T follicular helper cell (primary cell): ENCODE measurements at regions not wholly inside any gene's neighbourhood (a gene's known extent, or its start where the extent isn't known, plus 50 kb on each side); places are given as distances from the start of the nearest gene placed in this dataset.

Experiments used
- DNase-seq: peaks from one replicate; pipeline ENCODE4 v3.0.0-alpha.2; 2020; ENCODE audit warnings: low read depth

GRCh38 chr5:133769842-133770241, 157.5 kb upstream of the FSTL4 start:
- DNase-seq = no peak

- DNase-seq = no peak
Measured at GRCh38 chr5:133763744-133764143, 151.4 kb upstream of the FSTL4 start.

GRCh38 chr5:133761632-133762031, 149.3 kb upstream of the FSTL4 start:
- no peak for DNase-seq

GRCh38 chr5:133760532-133760931, 148.2 kb upstream of the FSTL4 start:
- DNase-seq = no peak

- no peak for DNase-seq
Measured at GRCh38 chr5:133758641-133759040, 146.3 kb upstream of the FSTL4 start.

GRCh38 chr5:133757396-133757945, 145.1 kb upstream of the FSTL4 start:
- DNase-seq = no peak

GRCh38 chr5:133756756-133757155, 144.4 kb upstream of the FSTL4 start:
- DNase-seq = no peak

- DNase-seq = no peak
Measured at GRCh38 chr5:133756036-133756435, 143.7 kb upstream of the FSTL4 start.

GRCh38 chr5:133754575-133755169, 142.3 kb upstream of the FSTL4 start:
- no peak for DNase-seq

- no peak for DNase-seq
Measured at GRCh38 chr5:133753856-133754255, 141.5 kb upstream of the FSTL4 start.

GRCh38 chr5:133751846-133752245, 139.5 kb upstream of the FSTL4 start:
- no peak for DNase-seq

- no peak for DNase-seq
Measured at GRCh38 chr5:133751421-133751820, 139.1 kb upstream of the FSTL4 start.

- DNase-seq = no peak
Measured at GRCh38 chr5:133750856-133751255, 138.5 kb upstream of the FSTL4 start.

- no peak for DNase-seq
Measured at GRCh38 chr5:133750356-133750755, 138.0 kb upstream of the FSTL4 start.

- no peak for DNase-seq
Measured at GRCh38 chr5:133749331-133749985, 137.1 kb upstream of the FSTL4 start.

GRCh38 chr5:133746834-133747233, 134.5 kb upstream of the FSTL4 start:
- DNase-seq = no peak

GRCh38 chr5:133744960-133745308, 132.6 kb upstream of the FSTL4 start:
- no peak for DNase-seq

- DNase-seq = no peak
Measured at GRCh38 chr5:133744051-133744959, 132.0 kb upstream of the FSTL4 start.

GRCh38 chr5:133742431-133742988, 130.2 kb upstream of the FSTL4 start:
- no peak for DNase-seq

- no peak for DNase-seq
Measured at GRCh38 chr5:133741818-133742355, 129.5 kb upstream of the FSTL4 start.

- no peak for DNase-seq
Measured at GRCh38 chr5:133741396-133741795, 129.1 kb upstream of the FSTL4 start.

GRCh38 chr5:133739181-133739780, 126.9 kb upstream of the FSTL4 start:
- DNase-seq = no peak
